Esophagus muscularis mucosa (tissue), 4 donors: ENCODE measurements at regions not wholly inside any gene's neighbourhood (a gene's known extent, or its start where the extent isn't known, plus 50 kb on each side); places are given as distances from the start of the nearest gene placed in this dataset.

Source experiments
- DNase-seq: peaks from one replicate; pipeline ENCODE4 v3.0.0-alpha.2; 2017; ENCODE audit errors: extremely low spot score
- H3K27ac ChIP-seq, 4 donors: fragments of 200-600 bp; sonication (generic); replicated peaks in 1 of 4; 1 replicate in 3 of 4; 2 replicates in 1 of 4; pipeline ENCODE4 v1.5.1; 2016 to 2019; ENCODE audit warnings: mild to moderate bottlenecking in 1 of 4
- H3K27me3 ChIP-seq, 4 donors: fragments of 200-600 bp; sonication (generic); one replicate each; pipeline versions ENCODE4 v1.5.1 to v1.6.0; 2016 to 2019
- H3K36me3 ChIP-seq, 4 donors: fragments of 200-600 bp; sonication (generic); one replicate each; pipeline ENCODE4 v1.5.1; 2016 to 2019
- H3K4me1 ChIP-seq, 4 donors: fragments of 200-600 bp; sonication (generic); one replicate each; pipeline ENCODE4 v1.5.1; 2016 to 2019
- H3K4me3 ChIP-seq, 4 donors: fragments of 200-600 bp; sonication (generic); 1 replicate in 2 of 4; 2 replicates in 2 of 4; pipeline ENCODE4 v1.5.1; 2016 to 2019; ENCODE audit warnings: mild to moderate bottlenecking in 4 of 4, moderate library complexity in 1 of 4
- H3K9me3 ChIP-seq, 4 donors: fragments of 200-600 bp; sonication (generic); 1 replicate in 3 of 4; 2 replicates in 1 of 4; pipeline ENCODE4 v1.5.1; 2016 to 2019
- CTCF ChIP-seq, 3 experiments: fragments of 200-600 bp in 2 of 3; fragments of 450-650 bp in 1 of 3; sonication (generic) in 2 of 3; IDR thresholded peaks; one replicate each; pipeline ENCODE4 v1.5.1; 2017 to 2019; ENCODE audit warnings: antibody characterized with exemption in 3 of 3, mild to moderate bottlenecking in 2 of 3, moderate library complexity in 1 of 3
- EP300 ChIP-seq: sonication (generic); formaldehyde crosslinking; IDR thresholded peaks from one replicate; pipeline ENCODE4 v1.6.1; 2017; ENCODE audit warnings: antibody characterized with exemption
- POLR2A ChIP-seq: fragments of 450-650 bp; IDR thresholded peaks from one replicate; pipeline ENCODE4 v1.6.1; 2017; ENCODE audit warnings: antibody characterized with exemption, moderate library complexity, mild to moderate bottlenecking, low read depth
- POLR2AphosphoS5 ChIP-seq, 2 donors: sonication (generic); formaldehyde crosslinking; IDR thresholded peaks; one replicate each; pipeline ENCODE4 v1.6.1; 2017; ENCODE audit warnings: antibody characterized with exemption in 2 of 2
- WGBS: methylation state at CpG from one replicate; pipeline ENCODE4 v1.1.5; 2018; 5-methylcytosine and 5-hydroxymethylcytosine counted together
- intact Hi-C: fragments of 100-400 bp; cut with DNase I; formaldehyde crosslinking; loops from one replicate; pipeline ENCODE4 v1.15.1; 2023

- Histone ChIP-seq H3K4me1 (no peaks in the 10 kb centered on the region), H3K27me3 (no peaks in the 10 kb centered on the region), H3K36me3 (no peaks in the 10 kb centered on the region), H3K9me3 (no peaks in the 10 kb centered on the region), H3K4me3 (no peak overlapping the region), H3K27ac (no peak overlapping the region)
- DNase-seq, result no peak
- 83% methylated on average over 2 of the region's 2 CpGs for WGBS
- TF ChIP-seq EP300 (no peak), CTCF (IDR thresholded peaks at IDR 0.05) (no peak)
- intact Hi-C loops, result no loop called here
Observed at GRCh38 chr2:123283431-123283830, 741.7 kb upstream of the CNTNAP5 start.

- Histone ChIP-seq H3K9me3 (peaks cover 0 to 4% (median 0%) of the 10 kb centered on the region in 4 donors), H3K27me3 (no peaks in the 10 kb centered on the region), H3K4me1 (no peaks in the 10 kb centered on the region), H3K36me3 (no peaks in the 10 kb centered on the region), H3K27ac (no peak overlapping the region), H3K4me3 (no peak overlapping the region)
- 71% methylated on average over 1 of the region's 1 CpG for WGBS
- DNase-seq, result no peak
- intact Hi-C loops, result no loop called here
- TF ChIP-seq CTCF (IDR thresholded peaks at IDR 0.05) (no peak), POLR2AphosphoS5 (IDR thresholded peaks at IDR 0.05) (no peak), EP300 (no peak), POLR2A (no peak)
Observed at GRCh38 chr2:123303731-123304130, 721.4 kb upstream of the CNTNAP5 start.
